ENCODE measurements at regions not wholly inside any gene's neighbourhood (a gene's known extent, or its start where the extent isn't known, plus 50 kb on each side); places are given as distances from the start of the nearest gene placed in this dataset.

- TF ChIP-seq TCF12 (IDR thresholded peaks at IDR 0.05; ENCODE audit: low read depth, low read length) = no peak
- no peak for TF ChIP-seq REST (IDR thresholded peaks at IDR 0.05; ENCODE audit: low read depth, low read length)
- no peak for TF ChIP-seq RELA (IDR thresholded peaks at IDR 0.05; ENCODE audit: borderline replicate concordance, partially characterized antibody)
Observed at GRCh38 chr9:13734601-13735000, 455.1 kb upstream of the MPDZ start (continued).

DNA sequence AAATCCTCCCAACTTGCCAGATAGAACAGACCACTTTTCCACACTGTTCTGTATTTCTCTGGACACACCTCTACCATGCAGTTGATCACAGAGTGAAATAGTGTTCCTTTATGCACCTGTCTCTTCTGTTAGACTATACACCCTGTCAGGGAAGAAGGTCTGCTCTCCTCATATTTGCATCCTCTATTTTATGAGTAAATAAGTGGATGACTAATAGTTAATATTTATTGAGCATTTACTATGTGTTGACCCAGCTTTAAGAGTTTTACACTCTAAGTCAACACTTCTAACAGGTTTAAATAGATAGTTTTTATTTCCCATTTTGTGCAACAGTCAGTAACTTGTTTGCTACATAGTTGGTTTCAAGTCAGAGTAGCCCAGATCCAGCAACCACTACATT lies 452.8 kb upstream of the MPDZ start:
- Histone ChIP-seq H3K4me2 (ENCODE audit: control insufficient read depth, insufficient read depth) (no peak overlapping the region), H3K27me3 (replicated peaks in 1 of 2; ENCODE audit: control insufficient read depth in 2 of 2, insufficient read depth in 2 of 2, low read length in 1 of 2) (no peaks in the 10 kb centered on the region), H4K20me1 (ENCODE audit: control insufficient read depth, insufficient read depth) (no peaks in the 10 kb centered on the region), H3K36me3 (ENCODE audit: control insufficient read depth in 2 of 2, insufficient read depth in 2 of 2, low read length in 1 of 2) (no peaks in the 10 kb centered on the region), H3K9ac (ENCODE audit: control insufficient read depth, insufficient read depth, low read length) (no peak overlapping the region), H3K4me3 (no peak overlapping the region), H3K79me2 (ENCODE audit: control insufficient read depth, insufficient read depth, low read length) (no peaks in the 10 kb centered on the region), H3K27ac (ENCODE audit: control insufficient read depth, insufficient read depth) (no peak overlapping the region), H3K9me3 (replicated peaks; ENCODE audit: control insufficient read depth, insufficient read depth, low read length) (no peaks in the 10 kb centered on the region), H2AFZ (ENCODE audit: control insufficient read depth, low read depth, low read length) (no peak overlapping the region), H3K4me1 (ENCODE audit: control insufficient read depth, insufficient read depth, low read length) (no peaks in the 10 kb centered on the region)
- no peak for DNase-seq (ENCODE audit: low read depth, low spot score)
- ATAC-seq = no peak
- no TSS peak for BruUV-seq (replicated peaks)
- intact Hi-C loops (cut with micrococcal nuclease; ENCODE audit: unreplicated experiment) (no loop called here), in situ Hi-C loops (cut with MboI) (no loop called here)
- FAIRE-seq = no peak
- ChIA-PET SMC1A (ENCODE audit: uncharacterized antibody, unreplicated experiment) (no interaction called here), POLR2A (no interaction called here), CTCF (no interaction called here), RAD21 (ENCODE audit: unreplicated experiment) (no interaction called here)
- TF ChIP-seq YBX1 (IDR thresholded peaks at IDR 0.05) (no peak), BACH1 (IDR thresholded peaks at IDR 0.05; ENCODE audit: borderline replicate concordance) (no peak), POLR2A (IDR thresholded peaks at IDR 0.05; ENCODE audit: low read depth, low read length) (no peak), CBX5 (IDR thresholded peaks at IDR 0.05; ENCODE audit: low read depth) (no peak), SMAD1 (IDR thresholded peaks at IDR 0.05; ENCODE audit: low read depth, partially characterized antibody) (no peak), BCL11A (IDR thresholded peaks at IDR 0.05; ENCODE audit: low read depth, low read length) (no peak), TCF7 (IDR thresholded peaks at IDR 0.05; ENCODE audit: borderline replicate concordance) (no peak), NR2C1 (IDR thresholded peaks at IDR 0.05) (no peak), FOS (IDR thresholded peaks at IDR 0.05; ENCODE audit: borderline replicate concordance, extremely low read depth, insufficient read length) (no peak), JUND (IDR thresholded peaks at IDR 0.05; ENCODE audit: low read depth, low read length) (no peak), MEF2B (IDR thresholded peaks at IDR 0.05; ENCODE audit: partially characterized antibody, poor library complexity, severe bottlenecking) (no peak), SREBF1 (IDR thresholded peaks at IDR 0.05; ENCODE audit: low read length) (no peak), HDAC2 (IDR thresholded peaks at IDR 0.05) (no peak), PML (IDR thresholded peaks at IDR 0.05; ENCODE audit: low read length) (no peak), POU2F2 (IDR thresholded peaks at IDR 0.05; ENCODE audit: borderline replicate concordance, low read depth, low read length) (no peak)
- TF ChIP-seq, protein P1, sequence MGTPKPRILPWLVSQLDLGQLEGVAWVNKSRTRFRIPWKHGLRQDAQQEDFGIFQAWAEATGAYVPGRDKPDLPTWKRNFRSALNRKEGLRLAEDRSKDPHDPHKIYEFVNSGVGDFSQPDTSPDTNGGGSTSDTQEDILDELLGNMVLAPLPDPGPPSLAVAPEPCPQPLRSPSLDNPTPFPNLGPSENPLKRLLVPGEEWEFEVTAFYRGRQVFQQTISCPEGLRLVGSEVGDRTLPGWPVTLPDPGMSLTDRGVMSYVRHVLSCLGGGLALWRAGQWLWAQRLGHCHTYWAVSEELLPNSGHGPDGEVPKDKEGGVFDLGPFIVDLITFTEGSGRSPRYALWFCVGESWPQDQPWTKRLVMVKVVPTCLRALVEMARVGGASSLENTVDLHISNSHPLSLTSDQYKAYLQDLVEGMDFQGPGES (IDR thresholded peaks at IDR 0.05) = no peak
- TF ChIP-seq, protein P2, sequence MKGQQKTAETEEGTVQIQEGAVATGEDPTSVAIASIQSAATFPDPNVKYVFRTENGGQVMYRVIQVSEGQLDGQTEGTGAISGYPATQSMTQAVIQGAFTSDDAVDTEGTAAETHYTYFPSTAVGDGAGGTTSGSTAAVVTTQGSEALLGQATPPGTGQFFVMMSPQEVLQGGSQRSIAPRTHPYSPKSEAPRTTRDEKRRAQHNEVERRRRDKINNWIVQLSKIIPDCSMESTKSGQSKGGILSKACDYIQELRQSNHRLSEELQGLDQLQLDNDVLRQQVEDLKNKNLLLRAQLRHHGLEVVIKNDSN (IDR thresholded peaks at IDR 0.05; ENCODE audit: borderline replicate concordance, extremely low read length, insufficient read depth, low read depth, low read length) = no peak
- TF ChIP-seq, protein P3, sequence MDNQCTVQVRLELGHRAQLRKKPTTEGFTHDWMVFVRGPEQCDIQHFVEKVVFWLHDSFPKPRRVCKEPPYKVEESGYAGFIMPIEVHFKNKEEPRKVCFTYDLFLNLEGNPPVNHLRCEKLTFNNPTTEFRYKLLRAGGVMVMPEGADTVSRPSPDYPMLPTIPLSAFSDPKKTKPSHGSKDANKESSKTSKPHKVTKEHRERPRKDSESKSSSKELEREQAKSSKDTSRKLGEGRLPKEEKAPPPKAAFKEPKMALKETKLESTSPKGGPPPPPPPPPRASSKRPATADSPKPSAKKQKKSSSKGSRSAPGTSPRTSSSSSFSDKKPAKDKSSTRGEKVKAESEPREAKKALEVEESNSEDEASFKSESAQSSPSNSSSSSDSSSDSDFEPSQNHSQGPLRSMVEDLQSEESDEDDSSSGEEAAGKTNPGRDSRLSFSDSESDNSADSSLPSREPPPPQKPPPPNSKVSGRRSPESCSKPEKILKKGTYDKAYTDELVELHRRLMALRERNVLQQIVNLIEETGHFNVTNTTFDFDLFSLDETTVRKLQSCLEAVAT (IDR thresholded peaks at IDR 0.05) = no peak
